ENCODE measurements at regions not wholly inside any gene's neighbourhood (a gene's known extent, or its start where the extent isn't known, plus 50 kb on each side); places are given as distances from the start of the nearest gene placed in this dataset.

DNA sequence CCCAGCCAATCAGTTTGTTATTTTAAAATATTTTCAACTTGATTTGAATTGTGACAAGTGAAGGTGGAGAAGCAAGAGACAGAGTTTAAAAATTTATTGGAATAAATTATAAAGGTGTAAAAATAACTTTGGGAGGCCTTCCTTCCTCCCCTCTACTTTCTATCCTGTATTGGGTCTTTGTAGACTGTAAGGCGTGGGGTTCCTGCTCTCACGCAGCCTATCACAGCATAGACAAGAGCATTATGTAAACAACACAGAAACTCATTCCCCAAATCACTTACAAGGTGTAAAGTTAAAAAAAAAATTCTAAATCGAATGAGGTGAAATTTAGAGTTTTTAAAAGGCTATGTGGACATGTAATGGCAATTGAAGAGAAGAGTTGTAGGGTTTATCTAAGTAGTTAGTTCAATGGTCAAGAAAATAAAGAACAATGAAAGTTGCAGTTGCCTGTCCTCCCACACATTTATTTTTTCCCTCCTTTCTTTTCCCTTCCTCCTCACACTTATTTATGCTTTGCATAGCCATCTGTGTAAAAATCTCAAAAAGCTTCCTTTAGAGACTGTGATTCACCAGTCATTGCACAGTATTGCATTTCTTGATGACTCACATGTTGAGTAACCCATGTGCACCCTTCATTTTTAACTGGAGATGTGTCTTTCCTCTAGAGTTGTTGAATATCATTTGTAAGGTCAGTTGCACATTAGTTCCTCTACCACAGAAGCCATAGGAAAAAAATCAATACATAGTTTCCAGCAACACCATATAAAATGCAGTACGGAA lies 242.2 kb downstream of the PTPRC start:
- no peaks in the 10 kb centered on the region for H3K9me3 ChIP-seq
- H3K4me3 ChIP-seq (replicated peaks in 1 of 3): no peak overlapping the region
- no peak overlapping the region for H3K27ac ChIP-seq
- WGBS, 2 donors: 90 to 91% methylated on average over 4 of the region's 4 CpGs
- no peaks in the 10 kb centered on the region for H3K36me3 ChIP-seq
- TF ChIP-seq, protein P1, sequence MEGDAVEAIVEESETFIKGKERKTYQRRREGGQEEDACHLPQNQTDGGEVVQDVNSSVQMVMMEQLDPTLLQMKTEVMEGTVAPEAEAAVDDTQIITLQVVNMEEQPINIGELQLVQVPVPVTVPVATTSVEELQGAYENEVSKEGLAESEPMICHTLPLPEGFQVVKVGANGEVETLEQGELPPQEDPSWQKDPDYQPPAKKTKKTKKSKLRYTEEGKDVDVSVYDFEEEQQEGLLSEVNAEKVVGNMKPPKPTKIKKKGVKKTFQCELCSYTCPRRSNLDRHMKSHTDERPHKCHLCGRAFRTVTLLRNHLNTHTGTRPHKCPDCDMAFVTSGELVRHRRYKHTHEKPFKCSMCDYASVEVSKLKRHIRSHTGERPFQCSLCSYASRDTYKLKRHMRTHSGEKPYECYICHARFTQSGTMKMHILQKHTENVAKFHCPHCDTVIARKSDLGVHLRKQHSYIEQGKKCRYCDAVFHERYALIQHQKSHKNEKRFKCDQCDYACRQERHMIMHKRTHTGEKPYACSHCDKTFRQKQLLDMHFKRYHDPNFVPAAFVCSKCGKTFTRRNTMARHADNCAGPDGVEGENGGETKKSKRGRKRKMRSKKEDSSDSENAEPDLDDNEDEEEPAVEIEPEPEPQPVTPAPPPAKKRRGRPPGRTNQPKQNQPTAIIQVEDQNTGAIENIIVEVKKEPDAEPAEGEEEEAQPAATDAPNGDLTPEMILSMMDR (IDR thresholded peaks at IDR 0.05): no peak
- no peak for TF ChIP-seq POLR2A (IDR thresholded peaks at IDR 0.05)
- intact Hi-C loops (cut with DNase I): no loop called here
- DNase-seq: no peak
- H3K4me1 ChIP-seq: peaks cover 0 to 3% of the 10 kb centered on the region in 2 donors
- no peaks in the 10 kb centered on the region for H3K27me3 ChIP-seq

DNA sequence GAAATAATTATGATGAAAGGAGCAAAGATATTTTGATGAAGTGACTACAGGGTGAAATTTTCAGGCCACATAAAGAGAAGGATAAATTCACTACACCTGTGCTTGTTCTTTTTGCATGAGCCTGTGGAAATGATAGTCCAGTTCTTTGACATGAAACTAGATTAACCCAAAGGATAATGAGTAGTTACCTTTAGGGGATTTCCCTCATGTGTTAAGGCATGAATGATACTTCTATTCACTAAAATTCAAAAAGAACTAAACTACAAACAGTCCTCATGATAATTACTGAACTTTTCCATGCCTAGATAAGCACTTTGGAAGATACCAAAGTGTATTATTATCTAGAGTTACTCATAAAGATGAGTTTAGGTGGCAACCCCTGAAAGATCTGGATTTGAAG lies 244.3 kb downstream of the PTPRC start:
- no peak overlapping the region for H3K27ac ChIP-seq
- no peaks in the 10 kb centered on the region for H3K27me3 ChIP-seq
- no peaks in the 10 kb centered on the region for H3K9me3 ChIP-seq
- H3K4me3 ChIP-seq (replicated peaks in 1 of 3): no peak overlapping the region
- no peak for DNase-seq
- intact Hi-C loops (cut with DNase I): no loop called here
- no peaks in the 10 kb centered on the region for H3K36me3 ChIP-seq
- TF ChIP-seq, protein P1 (IDR thresholded peaks at IDR 0.05): no peak
- no peak for TF ChIP-seq POLR2A (IDR thresholded peaks at IDR 0.05)
- no peaks in the 10 kb centered on the region for H3K4me1 ChIP-seq

DNA sequence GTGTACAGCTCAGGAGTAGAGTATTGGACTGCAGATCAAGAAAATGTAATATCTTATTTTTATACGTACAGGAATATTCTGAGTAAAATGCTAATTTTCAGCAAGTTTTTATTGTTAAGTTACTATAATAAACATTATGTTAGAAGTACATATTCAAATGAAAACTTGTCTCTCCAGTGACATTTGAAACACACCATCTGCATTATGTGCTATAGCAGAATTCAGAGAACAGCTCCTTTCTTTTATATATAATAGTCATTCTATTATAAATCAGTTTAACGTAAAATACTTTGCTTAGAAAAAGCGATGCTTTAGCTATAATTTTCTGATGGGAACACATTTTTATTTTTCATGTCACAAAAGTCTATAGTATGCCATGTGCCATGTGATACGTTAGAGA lies 249.0 kb downstream of the PTPRC start:
- H3K9me3 ChIP-seq: no peaks in the 10 kb centered on the region
- H3K4me3 ChIP-seq (replicated peaks in 1 of 3): no peak overlapping the region
- DNase-seq: no peak
- no peak for TF ChIP-seq POLR2A (IDR thresholded peaks at IDR 0.05)
- TF ChIP-seq, protein P1 (IDR thresholded peaks at IDR 0.05): no peak
- WGBS, 2 donors: 95 to 97% methylated on average over 4 of the region's 4 CpGs
- no peak overlapping the region for H3K27ac ChIP-seq
- H3K4me1 ChIP-seq: peaks cover 0 to 7% of the 10 kb centered on the region in 2 donors
- intact Hi-C loops (cut with DNase I): no loop called here
- H3K36me3 ChIP-seq: no peaks in the 10 kb centered on the region
- no peaks in the 10 kb centered on the region for H3K27me3 ChIP-seq

DNA sequence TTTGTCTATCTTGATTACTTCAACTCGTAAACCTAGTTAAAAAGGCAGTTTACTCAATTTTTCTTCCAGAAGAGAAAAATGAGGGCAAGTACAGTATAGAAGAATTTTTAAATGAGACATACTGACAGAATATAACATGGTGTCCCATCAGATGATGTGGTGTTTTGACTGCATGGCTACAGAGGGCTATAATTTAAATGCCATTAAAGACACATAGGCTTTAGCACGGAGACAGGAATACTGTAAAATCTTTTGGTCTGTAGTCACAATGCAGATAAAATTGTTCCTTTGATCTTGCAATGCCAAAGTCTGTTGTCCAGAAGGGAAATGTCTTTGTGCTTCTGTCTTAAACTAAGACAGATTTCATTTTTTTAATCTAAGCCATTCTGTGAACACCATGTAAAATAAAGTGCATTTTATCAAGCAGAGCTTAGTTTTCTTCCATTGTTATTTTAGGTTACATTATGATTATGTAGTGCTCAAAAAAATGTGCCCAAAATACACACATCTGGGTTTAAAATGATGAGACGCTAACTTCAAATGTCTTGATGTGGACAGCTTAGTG lies 249.6 kb downstream of the PTPRC start:
- no peaks in the 10 kb centered on the region for H3K9me3 ChIP-seq
- H3K36me3 ChIP-seq: no peaks in the 10 kb centered on the region
- intact Hi-C loops (cut with DNase I): no loop called here
- H3K4me1 ChIP-seq: peaks cover 0 to 7% of the 10 kb centered on the region in 2 donors
- 94 to 96% methylated on average over 3 of the region's 3 CpGs for WGBS, 2 donors
- DNase-seq: no peak
- no peak overlapping the region for H3K4me3 ChIP-seq (replicated peaks in 1 of 3)
- no peak overlapping the region for H3K27ac ChIP-seq
- TF ChIP-seq POLR2A (IDR thresholded peaks at IDR 0.05): no peak
- TF ChIP-seq, protein P1 (IDR thresholded peaks at IDR 0.05): no peak
- H3K27me3 ChIP-seq: no peaks in the 10 kb centered on the region

DNA sequence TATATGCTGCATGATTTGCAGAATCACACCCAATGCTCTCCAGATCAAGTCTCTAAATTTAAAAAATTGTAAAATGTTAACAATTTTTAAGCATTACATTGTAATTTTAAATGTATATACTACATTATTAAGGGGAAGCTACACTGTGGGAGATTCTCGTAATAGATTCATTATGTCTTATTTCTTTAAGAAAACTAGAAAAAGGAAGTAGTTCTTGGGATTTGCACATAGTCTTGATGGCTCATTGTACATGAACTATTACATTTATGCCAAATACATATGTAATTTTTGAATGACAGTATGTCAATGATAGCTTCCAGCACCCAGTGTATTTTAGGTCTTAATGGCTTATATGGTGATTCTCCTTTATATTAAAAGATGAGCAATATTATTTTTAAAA lies 250.3 kb downstream of the PTPRC start:
- Histone ChIP-seq H3K27me3 (no peaks in the 10 kb centered on the region), H3K4me3 (replicated peaks in 1 of 3) (no peak overlapping the region), H3K36me3 (no peaks in the 10 kb centered on the region), H3K27ac (no peak overlapping the region), H3K4me1 (peaks cover 0 to 7% of the 10 kb centered on the region in 2 donors), H3K9me3 (no peaks in the 10 kb centered on the region)
- WGBS, 2 donors: 95 to 97% methylated on average over 1 of the region's 1 CpG
- intact Hi-C loops (cut with DNase I): no loop called here
- no peak for DNase-seq
- TF ChIP-seq POLR2A (IDR thresholded peaks at IDR 0.05): no peak
- TF ChIP-seq, protein P1 (IDR thresholded peaks at IDR 0.05): no peak

Measured in thyroid gland (tissue), 4 donors.